ENCODE measurements at regions not wholly inside any gene's neighbourhood (a gene's known extent, or its start where the extent isn't known, plus 50 kb on each side); places are given as distances from the start of the nearest gene placed in this dataset.

DNA sequence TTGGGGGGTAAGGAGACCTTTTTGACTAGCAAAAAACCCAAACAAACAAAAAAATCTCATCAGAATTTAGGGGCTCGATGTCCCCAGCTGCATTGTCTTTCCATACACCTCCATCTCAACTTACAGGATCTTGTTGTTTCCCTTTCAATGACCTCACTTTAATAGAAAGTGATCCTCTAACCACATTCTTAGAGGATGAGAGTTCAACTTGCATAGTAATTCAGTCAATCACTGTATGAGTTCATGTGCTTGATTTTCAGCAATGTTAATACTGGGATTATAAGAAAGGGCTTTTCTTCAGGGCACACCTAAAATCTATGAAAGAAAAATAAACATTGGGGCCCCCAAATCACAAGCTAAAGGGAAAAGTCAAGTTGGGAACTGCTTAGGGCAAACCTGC is 1512.0 kb downstream of the SLITRK1 start:
- Histone ChIP-seq H3K36me3 (no peaks in the 10 kb centered on the region), H3K27ac (no peak overlapping the region), H3K4me1 (no peaks in the 10 kb centered on the region), H3K9me3 (no peaks in the 10 kb centered on the region), H3K4me3 (no peak overlapping the region), H3K27me3 (no peaks in the 10 kb centered on the region)
- TF ChIP-seq POLR2A (IDR thresholded peaks at IDR 0.05) = no peak
- TF ChIP-seq, protein P1, sequence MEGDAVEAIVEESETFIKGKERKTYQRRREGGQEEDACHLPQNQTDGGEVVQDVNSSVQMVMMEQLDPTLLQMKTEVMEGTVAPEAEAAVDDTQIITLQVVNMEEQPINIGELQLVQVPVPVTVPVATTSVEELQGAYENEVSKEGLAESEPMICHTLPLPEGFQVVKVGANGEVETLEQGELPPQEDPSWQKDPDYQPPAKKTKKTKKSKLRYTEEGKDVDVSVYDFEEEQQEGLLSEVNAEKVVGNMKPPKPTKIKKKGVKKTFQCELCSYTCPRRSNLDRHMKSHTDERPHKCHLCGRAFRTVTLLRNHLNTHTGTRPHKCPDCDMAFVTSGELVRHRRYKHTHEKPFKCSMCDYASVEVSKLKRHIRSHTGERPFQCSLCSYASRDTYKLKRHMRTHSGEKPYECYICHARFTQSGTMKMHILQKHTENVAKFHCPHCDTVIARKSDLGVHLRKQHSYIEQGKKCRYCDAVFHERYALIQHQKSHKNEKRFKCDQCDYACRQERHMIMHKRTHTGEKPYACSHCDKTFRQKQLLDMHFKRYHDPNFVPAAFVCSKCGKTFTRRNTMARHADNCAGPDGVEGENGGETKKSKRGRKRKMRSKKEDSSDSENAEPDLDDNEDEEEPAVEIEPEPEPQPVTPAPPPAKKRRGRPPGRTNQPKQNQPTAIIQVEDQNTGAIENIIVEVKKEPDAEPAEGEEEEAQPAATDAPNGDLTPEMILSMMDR (IDR thresholded peaks at IDR 0.05) = no peak
- intact Hi-C loops (cut with DNase I; ENCODE audit: low total_unique reads) = no loop called here
- no peak for DNase-seq

DNA sequence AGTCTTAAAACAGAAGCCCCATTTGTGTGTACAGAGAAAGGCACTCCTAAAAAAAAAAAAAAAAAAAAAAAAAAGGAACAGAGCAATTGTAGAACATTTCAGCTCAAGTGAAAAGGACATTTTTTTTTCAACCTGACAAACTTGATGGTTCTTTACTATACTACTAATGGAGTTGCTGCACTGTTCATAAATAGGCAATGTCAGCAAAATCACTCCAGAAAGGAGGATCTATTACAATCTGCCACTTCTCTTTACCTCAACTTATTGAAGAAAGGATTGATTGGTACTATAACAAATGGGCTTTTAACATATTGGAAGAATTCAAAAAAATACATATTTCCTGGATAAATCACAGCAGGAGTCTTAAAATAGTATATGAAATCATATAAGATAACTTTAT is 1517.7 kb downstream of the SLITRK1 start:
- intact Hi-C loops (cut with DNase I; ENCODE audit: low total_unique reads) = no loop called here
- DNase-seq = no peak
- no peaks in the 10 kb centered on the region for H3K36me3 ChIP-seq
- H3K27ac ChIP-seq = no peak overlapping the region
- H3K4me1 ChIP-seq = no peaks in the 10 kb centered on the region
- no peaks in the 10 kb centered on the region for H3K27me3 ChIP-seq
- no peaks in the 10 kb centered on the region for H3K9me3 ChIP-seq
- H3K4me3 ChIP-seq = no peak overlapping the region
- no peak for TF ChIP-seq POLR2A (IDR thresholded peaks at IDR 0.05)
- TF ChIP-seq, protein P1 (IDR thresholded peaks at IDR 0.05) = no peak

DNA sequence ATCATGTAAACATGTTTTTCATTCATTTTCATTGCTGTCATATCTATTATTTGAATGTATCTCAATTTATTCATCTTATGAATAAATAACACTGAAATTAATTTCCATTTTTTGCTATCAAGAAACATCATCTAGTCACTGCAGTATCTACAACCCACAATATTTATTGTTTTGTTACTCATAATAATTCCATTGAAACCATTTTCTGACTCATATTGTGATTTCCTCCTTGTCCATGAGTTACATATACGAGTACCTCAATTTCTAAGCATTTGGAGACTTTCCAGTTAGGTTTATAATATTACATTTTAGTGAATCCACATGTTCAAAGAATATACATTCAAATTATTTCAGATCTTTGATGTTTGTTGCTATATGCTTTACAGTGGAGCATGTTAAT is 1524.0 kb downstream of the SLITRK1 start:
- H3K4me3 ChIP-seq = no peak overlapping the region

DNA sequence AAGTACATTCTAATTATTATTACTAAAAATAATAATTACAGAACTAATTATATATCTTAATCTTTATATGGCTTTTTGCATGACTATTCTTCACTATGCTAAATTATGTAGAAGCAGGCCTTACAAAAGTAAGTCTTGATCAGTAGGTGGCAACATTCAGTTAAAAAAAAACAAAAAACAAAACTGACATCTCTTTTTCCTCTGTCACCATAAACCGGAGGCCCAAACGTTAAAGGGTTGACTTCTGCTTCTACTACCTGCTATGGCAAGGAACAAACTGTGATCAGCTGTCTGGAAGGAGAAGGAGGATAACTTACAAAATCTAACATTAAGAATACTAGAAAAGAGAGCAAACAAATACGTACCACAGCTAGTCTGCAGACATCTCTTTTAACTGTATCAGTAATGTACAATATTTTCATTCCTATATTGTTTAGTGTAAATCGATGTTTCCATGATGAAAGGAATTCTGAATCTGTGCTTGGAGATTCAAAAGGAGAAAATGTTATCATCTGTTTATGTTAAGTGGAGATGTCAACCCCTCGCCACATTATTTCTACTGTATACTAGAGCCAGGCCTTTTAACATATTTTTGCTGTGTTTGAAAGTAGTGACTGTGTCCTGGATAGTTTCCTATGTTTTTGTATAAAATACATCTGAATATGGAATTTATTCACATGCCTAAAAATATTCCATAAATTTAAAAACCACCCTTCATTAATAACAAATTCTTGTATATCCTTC is 1525.4 kb downstream of the SLITRK1 start:
- H3K4me1 ChIP-seq = no peaks in the 10 kb centered on the region
- intact Hi-C loops (cut with DNase I; ENCODE audit: low total_unique reads) = no loop called here
- H3K27me3 ChIP-seq = no peaks in the 10 kb centered on the region
- no peaks in the 10 kb centered on the region for H3K36me3 ChIP-seq
- no peak overlapping the region for H3K27ac ChIP-seq
- no peak for TF ChIP-seq POLR2A (IDR thresholded peaks at IDR 0.05)
- TF ChIP-seq, protein P1 (IDR thresholded peaks at IDR 0.05) = no peak
- H3K9me3 ChIP-seq = no peaks in the 10 kb centered on the region
- no peak for DNase-seq
- H3K4me3 ChIP-seq = no peak overlapping the region

More for the DNA sequence above, 1524.0 kb downstream of the SLITRK1 start:
- no peak for DNase-seq
- Histone ChIP-seq H3K9me3 (no peaks in the 10 kb centered on the region), H3K27me3 (no peaks in the 10 kb centered on the region), H3K36me3 (no peaks in the 10 kb centered on the region), H3K27ac (no peak overlapping the region), H3K4me1 (no peaks in the 10 kb centered on the region)
- intact Hi-C loops (cut with DNase I; ENCODE audit: low total_unique reads) = no loop called here
- TF ChIP-seq POLR2A (IDR thresholded peaks at IDR 0.05) = no peak
- TF ChIP-seq, protein P1 (IDR thresholded peaks at IDR 0.05) = no peak

DNA sequence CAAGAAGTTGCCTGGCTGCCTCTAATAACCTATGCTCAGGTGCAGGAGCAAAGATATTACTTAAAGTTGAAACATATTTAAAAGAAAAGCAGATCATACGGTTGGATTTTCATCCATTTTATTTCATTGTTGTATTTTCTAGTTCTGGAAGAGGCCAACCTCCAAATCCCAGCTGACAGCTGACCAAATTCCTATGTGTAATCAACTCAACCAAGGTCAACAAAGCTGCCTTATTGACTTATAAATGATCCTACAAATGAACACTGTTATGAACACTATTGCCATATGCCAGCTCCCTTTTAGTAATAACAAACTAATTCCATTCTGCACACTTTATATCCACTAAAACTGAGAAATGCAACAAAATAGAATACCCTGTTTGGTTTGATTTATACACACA is 1537.4 kb downstream of the SLITRK1 start:
- intact Hi-C loops (cut with DNase I; ENCODE audit: low total_unique reads) = no loop called here
- no peak overlapping the region for H3K4me3 ChIP-seq
- no peak overlapping the region for H3K27ac ChIP-seq
- TF ChIP-seq, protein P1 (IDR thresholded peaks at IDR 0.05) = no peak
- TF ChIP-seq POLR2A (IDR thresholded peaks at IDR 0.05) = no peak
- H3K4me1 ChIP-seq = no peaks in the 10 kb centered on the region
- no peak for DNase-seq
- no peaks in the 10 kb centered on the region for H3K27me3 ChIP-seq
- H3K9me3 ChIP-seq = no peaks in the 10 kb centered on the region
- H3K36me3 ChIP-seq = no peaks in the 10 kb centered on the region
